GM19043 (cell line): ENCODE measurements at regions not wholly inside any gene's neighbourhood (a gene's known extent, or its start where the extent isn't known, plus 50 kb on each side); places are given as distances from the start of the nearest gene placed in this dataset.
"Not testable (repeated sequence)": the region's sequence is repeated elsewhere in the genome, so short reads cannot be mapped to it uniquely, and the experiment has no call there.

Experiments
- ATAC-seq: cut with Tn5 transposase; IDR thresholded peaks from one replicate; pipeline ENCODE4 v1.9.1; 2021; ENCODE audit warnings: low read depth; ENCODE audit not compliant: unreplicated experiment

- no peak for ATAC-seq
These were observed 752.5 kb upstream of the ZWINT start for GRCh38 chr10:57113545-57113944.

GRCh38 chr10:57102236-57102635, 741.2 kb upstream of the ZWINT start:
- ATAC-seq, result no peak

- no peak for ATAC-seq
These were observed 737.1 kb upstream of the ZWINT start for GRCh38 chr10:57098146-57098545.

GRCh38 chr10:57096044-57096443, 735.0 kb upstream of the ZWINT start:
- no peak for ATAC-seq

- no peak for ATAC-seq
These were observed 733.9 kb upstream of the ZWINT start for GRCh38 chr10:57094965-57095364.

GRCh38 chr10:57094083-57094482, 733.0 kb upstream of the ZWINT start:
- no peak for ATAC-seq

GRCh38 chr10:57053530-57053929, 692.5 kb upstream of the ZWINT start:
- no peak for ATAC-seq

GRCh38 chr10:57049096-57049495, 688.0 kb upstream of the ZWINT start:
- no peak for ATAC-seq

GRCh38 chr10:57038531-57038930, 677.5 kb upstream of the ZWINT start:
- no peak for ATAC-seq

GRCh38 chr10:57035310-57035709, 674.3 kb upstream of the ZWINT start:
- ATAC-seq, result no peak

GRCh38 chr10:57032301-57032700, 671.2 kb upstream of the ZWINT start:
- ATAC-seq, result not testable (repeated sequence)

- ATAC-seq, result no peak
These were observed 670.3 kb upstream of the ZWINT start for GRCh38 chr10:57031346-57031745.

GRCh38 chr10:57026307-57026706, 665.2 kb upstream of the ZWINT start:
- no peak for ATAC-seq

- ATAC-seq, result no peak
These were observed 662.6 kb upstream of the ZWINT start for GRCh38 chr10:57023626-57024025.

GRCh38 chr10:57018452-57018851, 657.4 kb upstream of the ZWINT start:
- no peak for ATAC-seq

- ATAC-seq, result no peak
These were observed 656.4 kb upstream of the ZWINT start for GRCh38 chr10:57017356-57018037.

- no peak for ATAC-seq
These were observed 654.7 kb upstream of the ZWINT start for GRCh38 chr10:57015595-57016318.

- ATAC-seq, result no peak
These were observed 654.1 kb upstream of the ZWINT start for GRCh38 chr10:57015187-57015586.

GRCh38 chr10:57014758-57015157, 653.7 kb upstream of the ZWINT start:
- no peak for ATAC-seq

- no peak for ATAC-seq
These were observed 647.1 kb upstream of the ZWINT start for GRCh38 chr10:57008189-57008588.

- no peak for ATAC-seq
These were observed 630.6 kb upstream of the ZWINT start for GRCh38 chr10:56991591-56992069.

GRCh38 chr10:56975513-56975912, 614.5 kb upstream of the ZWINT start:
- ATAC-seq, result no peak
